K562 (cell line): ENCODE measurements at regions not wholly inside any gene's neighbourhood (a gene's known extent, or its start where the extent isn't known, plus 50 kb on each side); places are given as distances from the start of the nearest gene placed in this dataset.

Experiments
- CHCHD3 ChIP-seq: fragments of 250-450 bp; sonication (Bioruptor Pico); IDR thresholded peaks from 2 replicates; pipeline ENCODE4 v2.1.2; 2022; ENCODE audit warnings: mild to moderate bottlenecking
- CREBBP ChIP-seq: IDR thresholded peaks from one replicate; pipeline ENCODE4 v1.6.1; 2012; ENCODE audit warnings: low read depth, mild to moderate bottlenecking, control low read depth, inconsistent platforms, low read length
- E2F5 ChIP-seq: sonication (generic); formaldehyde crosslinking; IDR thresholded peaks from 2 replicates; pipeline ENCODE4 v1.8.0; 2022; ENCODE audit warnings: mild to moderate bottlenecking, missing genetic modification reagents
- FOXK2 ChIP-seq, 2 experiments: fragments of 450-650 bp; IDR thresholded peaks in 1 of 2; conservative IDR thresholded peaks in 1 of 2; 2 replicates each; pipeline ENCODE4 v1.6.1; 2016; ENCODE audit warnings: low read depth in 2 of 2, mild to moderate bottlenecking in 1 of 2
- RFX1 ChIP-seq: fragments of 450-650 bp; IDR thresholded peaks from 2 replicates; pipeline ENCODE4 v1.6.1; 2016; ENCODE audit warnings: mild to moderate bottlenecking, moderate library complexity
- RFX5 ChIP-seq: IDR thresholded peaks from 2 replicates; pipeline ENCODE4 v1.6.1; 2011; ENCODE audit warnings: low read depth, mild to moderate bottlenecking, improper control_type of control experiment, low read length
- USF2 ChIP-seq: sonication (generic); formaldehyde crosslinking; IDR thresholded peaks from 2 replicates; pipeline ENCODE4 v1.5.0; 2020; ENCODE audit warnings: missing genetic modification reagents
- ZNF318 ChIP-seq, 2 experiments: fragments of 450-650 bp; IDR thresholded peaks; 2 replicates each; pipeline ENCODE4 v1.6.1; 2016; ENCODE audit warnings: mild to moderate bottlenecking in 2 of 2, borderline replicate concordance in 1 of 2, low read depth in 1 of 2, moderate library complexity in 1 of 2

- TF ChIP-seq ZNF318 (IDR thresholded peaks at IDR 0.05; ENCODE audit: borderline replicate concordance in 1 of 2, low read depth in 1 of 2) = no peak
- no peak for TF ChIP-seq RFX1
- TF ChIP-seq USF2 (CRISPR knock-in tag) = no peak
- no peak for TF ChIP-seq CREBBP
- no peak for TF ChIP-seq E2F5 (CRISPR knock-in tag)
- TF ChIP-seq FOXK2 (conservative IDR thresholded peaks at IDR 0.05 in 1 of 2, IDR thresholded peaks at IDR 0.05 in 1 of 2; ENCODE audit: low read depth in 2 of 2) = no peak
- TF ChIP-seq CHCHD3 (CRISPR knock-in tag) = no peak
- no peak for TF ChIP-seq RFX5
These were observed 56.2 kb upstream of the JCAD start (continued) for GRCh38 chr10:30115626-30115940.
